GM19395 (cell line): ENCODE measurements at regions not wholly inside any gene's neighbourhood (a gene's known extent, or its start where the extent isn't known, plus 50 kb on each side); places are given as distances from the start of the nearest gene placed in this dataset.
A peak's percentile ranks its signal among the peaks of the same experiment; 100 is the strongest.

Experiments used
- ATAC-seq: cut with Tn5 transposase; IDR thresholded peaks from one replicate; pipeline ENCODE4 v1.9.1; 2021; ENCODE audit warnings: mild to moderate bottlenecking, moderate library complexity; ENCODE audit not compliant: unreplicated experiment

DNA sequence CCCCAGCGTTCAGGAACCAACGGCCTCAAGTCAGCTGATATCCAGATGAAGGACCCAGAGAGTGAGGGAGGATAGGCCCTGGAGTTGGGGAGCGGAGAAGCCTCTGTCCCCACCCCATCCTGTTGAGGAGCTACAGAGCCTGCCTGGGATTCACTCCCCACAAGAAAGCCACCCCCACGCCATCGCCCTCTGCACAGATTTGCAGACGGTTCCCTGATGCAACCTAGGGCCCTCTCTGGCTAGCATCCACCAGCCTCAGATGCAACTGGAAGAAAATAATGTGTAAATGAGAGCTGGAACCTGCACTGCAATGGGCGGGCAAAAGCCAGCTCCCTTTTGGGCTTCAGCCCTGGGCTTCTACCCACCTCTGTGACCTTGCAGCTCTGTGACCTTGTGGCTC is 185.6 kb downstream of the BCOR start:
- no peak for ATAC-seq

- no peak for ATAC-seq
Observed at GRCh38 chrX:39915081-39915480, 182.7 kb downstream of the BCOR start.

- ATAC-seq, result no peak
Observed at GRCh38 chrX:39915596-39915995, 182.2 kb downstream of the BCOR start.

GRCh38 chrX:39921838-39922237 is 175.9 kb downstream of the BCOR start:
- no peak for ATAC-seq

DNA sequence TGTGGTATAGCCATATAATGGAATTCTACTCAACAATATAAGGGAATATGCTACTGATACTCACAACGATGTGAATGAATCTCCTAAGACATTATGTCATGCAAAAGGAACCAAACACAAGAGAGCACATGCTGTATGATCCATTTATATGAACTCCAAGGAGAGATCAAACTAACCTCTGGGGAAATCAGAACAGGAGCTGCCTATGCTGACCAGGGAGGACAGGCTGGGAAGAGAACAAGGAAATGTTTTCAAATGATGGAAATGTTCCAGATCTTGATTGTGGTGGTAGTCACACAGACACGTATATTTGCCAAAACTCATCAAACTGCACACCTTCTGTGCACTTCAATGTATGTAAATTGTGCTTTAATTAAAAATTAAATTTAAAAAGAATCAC is 175.3 kb downstream of the BCOR start:
- no peak for ATAC-seq

- ATAC-seq, result no peak
Observed at GRCh38 chrX:39922926-39923325, 174.8 kb downstream of the BCOR start.

- no peak for ATAC-seq
Observed at GRCh38 chrX:39927380-39927779, 170.4 kb downstream of the BCOR start.

DNA sequence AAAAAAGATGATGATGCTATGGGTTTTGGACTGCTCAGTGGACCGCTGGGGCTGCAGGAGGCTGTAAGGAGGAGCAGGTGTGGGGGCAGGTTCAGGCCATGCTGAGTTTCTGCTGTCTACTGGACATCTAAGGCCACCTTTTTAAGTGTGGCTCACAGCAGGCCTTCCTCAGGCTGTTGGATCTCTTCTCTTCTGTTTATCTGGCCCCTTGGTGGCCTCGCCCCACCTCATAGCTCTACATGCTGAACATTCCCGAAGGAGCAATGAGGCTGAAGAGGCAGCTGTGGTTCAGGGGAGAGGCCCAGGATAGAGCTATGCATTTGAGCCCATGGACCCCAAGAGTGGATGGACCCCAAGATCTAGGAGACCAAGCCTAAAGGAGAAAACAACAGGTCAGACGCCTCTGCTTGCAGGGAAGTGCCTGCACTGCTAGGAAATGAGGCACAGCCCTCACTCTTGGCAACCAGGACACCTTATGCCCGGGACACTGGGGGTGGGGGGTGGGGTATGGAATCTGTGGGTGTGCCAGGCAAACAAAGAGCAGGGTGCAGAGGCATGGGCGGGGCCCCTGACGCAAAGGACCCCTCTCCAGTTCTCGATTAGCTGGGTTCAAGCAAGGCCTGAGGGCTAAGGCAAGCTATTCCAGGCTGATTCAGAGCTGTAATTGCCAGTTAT is 168.9 kb downstream of the BCOR start:
- no peak for ATAC-seq

GRCh38 chrX:39929379-39930025 is 168.3 kb downstream of the BCOR start:
- ATAC-seq, result no peak

DNA sequence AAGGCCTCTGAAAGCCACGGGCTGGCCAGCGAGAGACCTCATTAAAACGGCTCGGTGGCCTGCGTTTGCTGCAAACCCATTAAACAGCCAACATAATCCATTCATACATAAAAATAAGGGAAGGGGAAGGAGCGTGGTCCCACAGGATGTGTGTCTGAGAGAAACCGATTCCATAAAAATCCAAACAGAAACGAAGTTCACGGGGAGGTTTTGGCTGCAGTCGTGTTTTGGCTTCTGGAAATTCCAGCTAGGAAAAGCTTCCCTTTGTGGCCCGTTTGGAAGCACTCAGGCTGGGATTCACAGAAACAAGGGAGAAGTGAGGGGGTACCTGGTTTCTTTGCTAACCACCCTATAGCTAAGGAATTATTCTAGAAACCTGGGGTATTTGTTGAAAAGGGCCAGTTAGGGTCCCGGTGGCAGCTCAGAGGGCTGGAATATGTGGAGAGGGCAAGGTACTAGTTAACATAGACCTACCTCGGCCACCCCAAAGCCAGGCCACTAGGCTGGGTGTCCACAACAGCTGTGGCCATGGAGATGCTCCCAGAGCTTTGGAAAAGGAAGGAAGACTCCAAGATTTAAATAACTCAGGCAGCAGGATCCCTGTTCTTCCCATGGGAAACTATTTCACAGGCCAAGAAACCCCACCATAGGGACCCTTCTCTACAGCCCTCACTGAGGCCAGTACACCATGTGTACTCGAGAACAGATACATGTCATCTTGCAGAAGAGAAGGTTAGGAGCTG is 166.8 kb downstream of the BCOR start:
- ATAC-seq, result no peak

DNA sequence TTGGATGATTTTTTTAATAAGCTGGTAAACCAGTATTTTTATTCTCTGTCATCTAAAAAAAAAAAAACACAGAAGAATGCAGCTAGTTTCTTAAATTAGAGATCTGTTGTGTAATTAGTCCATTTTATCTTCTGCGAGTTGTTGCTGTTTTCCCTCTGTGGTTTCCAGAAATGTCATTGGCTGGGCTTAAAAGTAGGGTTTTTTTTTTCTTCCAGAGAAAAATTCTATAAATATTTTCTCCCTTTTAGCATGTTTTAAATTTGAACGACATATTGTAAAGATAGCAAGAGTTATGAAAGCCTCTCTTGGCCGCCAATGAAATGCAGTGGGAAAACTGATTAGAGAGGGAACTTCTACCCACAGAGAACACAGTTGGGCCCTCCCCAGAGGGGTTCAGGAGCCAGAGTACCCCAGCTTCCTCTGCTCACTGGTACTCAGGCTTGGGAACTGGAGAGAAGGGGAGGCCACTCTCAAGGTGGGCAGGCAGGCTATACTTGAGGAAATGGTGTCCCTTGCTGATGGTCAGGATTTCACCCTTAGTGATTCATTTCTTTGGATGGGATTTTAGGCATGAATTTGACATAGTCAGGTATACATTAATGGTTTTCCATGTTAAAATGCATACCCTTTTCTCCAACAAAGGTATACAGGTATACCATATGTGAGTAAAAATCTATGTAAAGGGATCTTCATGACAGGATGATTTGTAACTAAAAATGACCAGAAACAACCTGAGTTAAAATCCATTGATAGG is 166.1 kb downstream of the BCOR start:
- no peak for ATAC-seq

GRCh38 chrX:39935411-39936064 is 162.2 kb downstream of the BCOR start:
- ATAC-seq, result no peak

GRCh38 chrX:39936886-39937770 is 160.6 kb downstream of the BCOR start:
- ATAC-seq, result peak; percentile 85

- ATAC-seq, result no peak
Observed at GRCh38 chrX:39938466-39938865, 159.3 kb downstream of the BCOR start.

DNA sequence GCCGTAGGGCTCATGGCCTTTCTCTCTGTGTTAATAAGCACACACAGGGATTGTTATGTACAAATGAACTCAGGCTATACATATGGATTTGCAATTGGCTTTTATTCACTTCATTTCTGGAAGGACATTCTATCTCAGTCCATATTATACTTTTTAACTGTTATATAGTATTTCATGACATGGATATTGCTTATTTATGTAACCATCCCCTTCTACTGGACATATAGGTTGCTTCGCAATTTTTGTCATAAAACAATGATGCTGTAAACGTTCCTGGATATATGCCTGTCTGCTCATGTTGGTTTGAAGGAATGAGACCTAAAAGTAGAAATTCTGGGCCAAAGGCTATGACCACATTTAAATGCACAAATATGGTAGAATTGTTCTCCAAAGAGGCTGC is 158.1 kb downstream of the BCOR start:
- no peak for ATAC-seq

DNA sequence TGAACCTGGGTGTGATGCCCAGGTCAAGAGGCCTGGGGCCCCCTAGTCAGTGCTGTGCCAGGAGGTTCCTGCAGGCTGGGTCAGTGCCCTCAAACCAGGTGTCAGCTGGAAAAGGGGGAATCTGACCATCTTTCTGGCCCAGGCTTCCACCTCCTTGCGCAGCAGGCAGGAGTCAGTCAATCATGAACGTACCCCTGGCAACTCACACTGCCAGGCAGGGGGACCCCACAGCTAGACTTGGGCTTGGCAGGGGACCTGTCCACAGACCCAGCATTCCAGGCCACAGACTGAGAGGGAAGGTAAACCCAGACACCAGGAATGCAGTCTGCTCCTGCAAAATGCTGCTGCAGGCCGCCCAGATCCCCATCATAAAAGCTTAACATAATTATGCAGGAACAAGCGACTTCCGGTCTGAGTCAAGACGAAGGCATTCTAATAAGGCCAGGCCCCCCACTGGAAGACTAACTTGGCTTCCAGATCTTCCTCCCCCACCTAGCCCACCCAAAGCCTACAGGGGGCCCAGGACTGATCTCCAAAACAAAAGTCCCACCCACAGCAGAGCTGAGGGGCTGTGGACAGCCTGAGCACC is 156.3 kb downstream of the BCOR start:
- no peak for ATAC-seq

DNA sequence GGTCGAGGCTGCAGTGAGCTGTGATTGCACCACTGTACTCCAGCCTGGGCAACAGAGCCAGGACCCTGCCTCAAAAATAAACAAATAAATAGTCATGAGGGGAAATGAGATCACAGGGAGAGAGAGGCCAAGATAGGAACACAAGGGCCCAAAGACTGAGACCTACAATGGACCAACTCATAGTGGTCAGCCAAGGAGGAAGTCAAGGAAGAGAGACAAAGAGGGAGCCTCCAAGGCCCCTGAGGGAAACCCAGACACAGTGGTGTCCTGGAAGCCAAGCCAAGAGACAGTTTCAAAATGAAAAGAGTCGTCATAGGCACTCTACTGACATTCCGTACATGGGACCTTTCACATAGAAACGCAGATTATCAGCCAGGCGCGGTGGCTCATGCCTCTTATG is 153.3 kb downstream of the BCOR start:
- ATAC-seq, result no peak

- ATAC-seq, result no peak
Observed at GRCh38 chrX:39945709-39946108, 152.0 kb downstream of the BCOR start.

DNA sequence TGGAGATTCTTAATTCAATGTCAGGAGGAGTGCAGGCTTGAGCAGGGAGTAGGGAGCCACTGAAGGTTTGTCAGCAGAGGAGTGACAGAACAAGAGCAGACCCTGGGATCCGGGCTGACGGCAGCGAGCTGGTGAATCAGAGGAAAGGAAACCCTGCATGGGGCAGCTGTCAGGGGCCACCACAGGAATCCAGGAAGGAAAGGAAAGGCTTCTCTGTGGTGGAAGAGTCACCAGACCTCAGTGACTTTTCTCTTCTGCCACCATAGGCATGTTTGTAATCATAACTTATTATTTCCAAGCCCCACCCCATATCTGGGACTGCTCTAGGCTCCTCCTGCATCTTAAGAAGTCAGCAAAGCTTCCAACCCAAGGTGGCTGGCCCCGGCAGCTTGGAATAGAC is 150.9 kb downstream of the BCOR start:
- ATAC-seq, result no peak

- ATAC-seq, result no peak
Observed at GRCh38 chrX:39948582-39948981, 149.2 kb downstream of the BCOR start.
